ENCODE measurements at regions not wholly inside any gene's neighbourhood (a gene's known extent, or its start where the extent isn't known, plus 50 kb on each side); places are given as distances from the start of the nearest gene placed in this dataset.

GRCh38 chr2:117536139-117536538, 278.4 kb upstream of the DDX18 start:
- Histone ChIP-seq H3K36me3 (no peaks in the 10 kb centered on the region), H3K4me1 (no peaks in the 10 kb centered on the region), H3K4me3 (no peak overlapping the region), H3K9me3 (replicated peaks) (peaks cover 33% of the 10 kb centered on the region), H3K27ac (replicated peaks) (no peak overlapping the region), H3K27me3 (ENCODE audit: low read depth) (no peaks in the 10 kb centered on the region)
- peak; percentile 43 for TF ChIP-seq CTCF (IDR thresholded peaks at IDR 0.05; ENCODE audit: borderline replicate concordance)
- intact Hi-C loops (cut with micrococcal nuclease), result no loop called here
- no peak for DNase-seq

GRCh38 chr2:117537032-117537431, 277.5 kb upstream of the DDX18 start:
- Histone ChIP-seq H3K4me3 (no peak overlapping the region), H3K36me3 (no peaks in the 10 kb centered on the region)
- no peak for TF ChIP-seq CTCF (IDR thresholded peaks at IDR 0.05; ENCODE audit: borderline replicate concordance)

GRCh38 chr2:117551858-117552257, 262.6 kb upstream of the DDX18 start:
- intact Hi-C loops (cut with micrococcal nuclease), result no loop called here
- peaks cover 7% of the 10 kb centered on the region for H3K27me3 ChIP-seq (ENCODE audit: low read depth)
- H3K4me3 ChIP-seq, result no peak overlapping the region
- H3K4me1 ChIP-seq, result no peaks in the 10 kb centered on the region
- no peaks in the 10 kb centered on the region for H3K36me3 ChIP-seq
- no peaks in the 10 kb centered on the region for H3K9me3 ChIP-seq (replicated peaks)
- TF ChIP-seq CTCF (IDR thresholded peaks at IDR 0.05; ENCODE audit: borderline replicate concordance), result no peak
- DNase-seq, result no peak
- H3K27ac ChIP-seq (replicated peaks), result no peak overlapping the region

More at GRCh38 chr2:117537032-117537431, 277.5 kb upstream of the DDX18 start:
- Histone ChIP-seq H3K27ac (replicated peaks) (no peak overlapping the region), H3K9me3 (replicated peaks) (peaks cover 25% of the 10 kb centered on the region), H3K4me1 (no peaks in the 10 kb centered on the region), H3K27me3 (ENCODE audit: low read depth) (no peaks in the 10 kb centered on the region)
- no peak for DNase-seq
- intact Hi-C loops (cut with micrococcal nuclease), result no loop called here

GRCh38 chr2:117553448-117553847, 261.0 kb upstream of the DDX18 start:
- peaks cover 7% of the 10 kb centered on the region for H3K27me3 ChIP-seq (ENCODE audit: low read depth)
- no peak overlapping the region for H3K4me3 ChIP-seq
- no peaks in the 10 kb centered on the region for H3K36me3 ChIP-seq
- no peak overlapping the region for H3K27ac ChIP-seq (replicated peaks)
- H3K9me3 ChIP-seq (replicated peaks), result no peaks in the 10 kb centered on the region
- intact Hi-C loops (cut with micrococcal nuclease), result no loop called here
- no peak for DNase-seq
- H3K4me1 ChIP-seq, result no peaks in the 10 kb centered on the region
- no peak for TF ChIP-seq CTCF (IDR thresholded peaks at IDR 0.05; ENCODE audit: borderline replicate concordance)

GRCh38 chr2:117555965-117556364, 258.5 kb upstream of the DDX18 start:
- H3K27ac ChIP-seq (replicated peaks), result no peak overlapping the region
- H3K9me3 ChIP-seq (replicated peaks), result no peaks in the 10 kb centered on the region
- no peak for DNase-seq
- no peak overlapping the region for H3K4me3 ChIP-seq
- no peaks in the 10 kb centered on the region for H3K27me3 ChIP-seq (ENCODE audit: low read depth)
- no peaks in the 10 kb centered on the region for H3K36me3 ChIP-seq
- TF ChIP-seq CTCF (IDR thresholded peaks at IDR 0.05; ENCODE audit: borderline replicate concordance), result no peak
- intact Hi-C loops (cut with micrococcal nuclease), result no loop called here
- no peaks in the 10 kb centered on the region for H3K4me1 ChIP-seq

GRCh38 chr2:117557626-117558025, 256.9 kb upstream of the DDX18 start:
- no peaks in the 10 kb centered on the region for H3K27me3 ChIP-seq (ENCODE audit: low read depth)
- H3K4me3 ChIP-seq, result no peak overlapping the region
- H3K9me3 ChIP-seq (replicated peaks), result no peaks in the 10 kb centered on the region
- TF ChIP-seq CTCF (IDR thresholded peaks at IDR 0.05; ENCODE audit: borderline replicate concordance), result no peak
- no peak overlapping the region for H3K27ac ChIP-seq (replicated peaks)
- H3K4me1 ChIP-seq, result no peaks in the 10 kb centered on the region
- intact Hi-C loops (cut with micrococcal nuclease), result no loop called here
- H3K36me3 ChIP-seq, result no peaks in the 10 kb centered on the region
- no peak for DNase-seq

All from left ventricle myocardium inferior (tissue), 1 donor.